ENCODE measurements at regions not wholly inside any gene's neighbourhood (a gene's known extent, or its start where the extent isn't known, plus 50 kb on each side); places are given as distances from the start of the nearest gene placed in this dataset.
"Not testable (repeated sequence)": the region's sequence is repeated elsewhere in the genome, so short reads cannot be mapped to it uniquely, and the experiment has no call there.

- TF ChIP-seq POLR2A (IDR thresholded peaks at IDR 0.05) (no peak), CTCF (IDR thresholded peaks at IDR 0.05) (no peak)
- peaks cover 0 to 3% (median 0%) of the 10 kb centered on the region in 4 donors for H3K9me3 ChIP-seq
- no peaks in the 10 kb centered on the region for H3K27me3 ChIP-seq
- DNase-seq, result no peak
- no peak overlapping the region for H3K27ac ChIP-seq
- H3K36me3 ChIP-seq, result no peaks in the 10 kb centered on the region
- H3K4me3 ChIP-seq, result no peak overlapping the region
- no peaks in the 10 kb centered on the region for H3K4me1 ChIP-seq
Observed at GRCh38 chr5:43840424-43841125, 237.6 kb downstream of the NNT start.

- no peaks in the 10 kb centered on the region for H3K4me1 ChIP-seq
- TF ChIP-seq CTCF (IDR thresholded peaks at IDR 0.05) (no peak), POLR2A (IDR thresholded peaks at IDR 0.05) (no peak)
- no peak overlapping the region for H3K27ac ChIP-seq
- no peak for DNase-seq
- H3K27me3 ChIP-seq, result no peaks in the 10 kb centered on the region
- H3K9me3 ChIP-seq, result peaks cover 0 to 3% (median 0%) of the 10 kb centered on the region in 4 donors
- H3K4me3 ChIP-seq, result no peak overlapping the region
- H3K36me3 ChIP-seq, result no peaks in the 10 kb centered on the region
Observed at GRCh38 chr5:43839218-43839617, 236.2 kb downstream of the NNT start.

GRCh38 chr5:43837996-43838395 is 235.0 kb downstream of the NNT start:
- TF ChIP-seq CTCF (IDR thresholded peaks at IDR 0.05) (no peak), POLR2A (IDR thresholded peaks at IDR 0.05) (no peak)
- peaks cover 0 to 3% (median 0%) of the 10 kb centered on the region in 4 donors for H3K9me3 ChIP-seq
- no peak overlapping the region for H3K27ac ChIP-seq
- no peak for DNase-seq
- H3K4me3 ChIP-seq, result no peak overlapping the region
- H3K4me1 ChIP-seq, result no peaks in the 10 kb centered on the region
- H3K36me3 ChIP-seq, result no peaks in the 10 kb centered on the region
- H3K27me3 ChIP-seq, result no peaks in the 10 kb centered on the region

GRCh38 chr5:43837091-43837490 is 234.1 kb downstream of the NNT start:
- no peaks in the 10 kb centered on the region for H3K27me3 ChIP-seq
- no peak for TF ChIP-seq POLR2A (IDR thresholded peaks at IDR 0.05)
- TF ChIP-seq CTCF (IDR thresholded peaks at IDR 0.05), result no peak
- no peak for DNase-seq

GRCh38 chr5:43833961-43834360 is 231.0 kb downstream of the NNT start:
- H3K27me3 ChIP-seq, result no peaks in the 10 kb centered on the region
- no peak for DNase-seq
- H3K9me3 ChIP-seq, result peaks cover 0 to 3% (median 0%) of the 10 kb centered on the region in 4 donors
- H3K4me1 ChIP-seq, result no peaks in the 10 kb centered on the region
- no peak overlapping the region for H3K27ac ChIP-seq
- no peak overlapping the region for H3K4me3 ChIP-seq
- no peaks in the 10 kb centered on the region for H3K36me3 ChIP-seq
- TF ChIP-seq CTCF (IDR thresholded peaks at IDR 0.05) (no peak), POLR2A (IDR thresholded peaks at IDR 0.05) (no peak)

More at GRCh38 chr5:43837091-43837490, 234.1 kb downstream of the NNT start:
- no peak overlapping the region for H3K27ac ChIP-seq
- H3K4me3 ChIP-seq, result no peak overlapping the region
- H3K36me3 ChIP-seq, result no peaks in the 10 kb centered on the region
- H3K4me1 ChIP-seq, result no peaks in the 10 kb centered on the region
- peaks cover 0 to 3% (median 0%) of the 10 kb centered on the region in 4 donors for H3K9me3 ChIP-seq

- H3K9me3 ChIP-seq, H3K27ac ChIP-seq, H3K4me3 ChIP-seq, H3K4me1 ChIP-seq, H3K27me3 ChIP-seq, DNase-seq, H3K36me3 ChIP-seq: not testable (repeated sequence)
Observed at GRCh38 chr5:43824325-43824964, 221.5 kb downstream of the NNT start.

GRCh38 chr5:43818394-43818793 is 215.4 kb downstream of the NNT start:
- DNase-seq, H3K27ac ChIP-seq, H3K4me3 ChIP-seq, H3K27me3 ChIP-seq, H3K36me3 ChIP-seq, H3K4me1 ChIP-seq: not testable (repeated sequence)
- H3K9me3 ChIP-seq, result peaks cover 0 to 13% (median 5%) of the 10 kb centered on the region in 4 donors

Data from Peyer's patch (tissue), 4 donors.